B cell (primary cell): ENCODE measurements at regions not wholly inside any gene's neighbourhood (a gene's known extent, or its start where the extent isn't known, plus 50 kb on each side); places are given as distances from the start of the nearest gene placed in this dataset.

Experiments
- CTCF ChIP-seq: fragments of 200-600 bp; IDR thresholded peaks from one replicate; pipeline ENCODE4 v1.8.0; 2022; ENCODE audit warnings: antibody characterized with exemption, mild to moderate bottlenecking
- EZH2 ChIP-seq: IDR thresholded peaks from 2 replicates; pipeline ENCODE4 v1.6.1; 2012; ENCODE audit warnings: borderline replicate concordance, low read depth, mild to moderate bottlenecking, moderate library complexity, low read length; ENCODE audit not compliant: insufficient read depth, poor library complexity, severe bottlenecking

GRCh38 chr3:84621823-84622222 is 337.0 kb upstream of the CADM2 start:
- TF ChIP-seq CTCF, result no peak
- TF ChIP-seq EZH2, result no peak
